GM10266 (cell line): ENCODE measurements at regions not wholly inside any gene's neighbourhood (a gene's known extent, or its start where the extent isn't known, plus 50 kb on each side); places are given as distances from the start of the nearest gene placed in this dataset.

ENCODE experiments used
- DNase-seq: peaks from one replicate; pipeline ENCODE4 v3.0.0; 2012; ENCODE audit errors: extremely low spot score
- TF ChIP-seq, protein P1 (sequence below): IDR thresholded peaks from 2 replicates; pipeline ENCODE4 v1.5.1; 2012; ENCODE audit warnings: mild to moderate bottlenecking, low read depth; ENCODE audit not compliant: control insufficient read depth, insufficient read depth; ENCODE audit errors: missing control alignments

DNA sequence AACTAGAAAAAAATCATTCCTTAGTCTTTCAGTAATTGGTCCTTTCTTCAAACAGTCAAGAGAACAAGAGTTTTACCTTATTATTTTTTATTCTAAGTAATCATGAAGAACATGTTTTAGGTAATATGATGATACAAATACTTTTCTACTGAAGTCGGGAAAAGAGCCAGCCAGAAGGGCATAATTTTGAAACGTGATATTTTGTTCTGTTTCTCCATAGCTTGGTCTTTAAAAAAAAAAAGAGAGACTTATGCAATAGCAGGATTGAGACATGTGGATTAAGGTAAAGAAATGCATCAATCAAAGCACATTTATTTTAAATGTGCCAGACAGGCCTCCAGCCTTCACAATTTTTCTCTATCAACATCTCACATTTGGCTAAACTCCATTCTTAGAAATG is 1016.8 kb downstream of the CNTNAP5 start:
- TF ChIP-seq, protein P1, sequence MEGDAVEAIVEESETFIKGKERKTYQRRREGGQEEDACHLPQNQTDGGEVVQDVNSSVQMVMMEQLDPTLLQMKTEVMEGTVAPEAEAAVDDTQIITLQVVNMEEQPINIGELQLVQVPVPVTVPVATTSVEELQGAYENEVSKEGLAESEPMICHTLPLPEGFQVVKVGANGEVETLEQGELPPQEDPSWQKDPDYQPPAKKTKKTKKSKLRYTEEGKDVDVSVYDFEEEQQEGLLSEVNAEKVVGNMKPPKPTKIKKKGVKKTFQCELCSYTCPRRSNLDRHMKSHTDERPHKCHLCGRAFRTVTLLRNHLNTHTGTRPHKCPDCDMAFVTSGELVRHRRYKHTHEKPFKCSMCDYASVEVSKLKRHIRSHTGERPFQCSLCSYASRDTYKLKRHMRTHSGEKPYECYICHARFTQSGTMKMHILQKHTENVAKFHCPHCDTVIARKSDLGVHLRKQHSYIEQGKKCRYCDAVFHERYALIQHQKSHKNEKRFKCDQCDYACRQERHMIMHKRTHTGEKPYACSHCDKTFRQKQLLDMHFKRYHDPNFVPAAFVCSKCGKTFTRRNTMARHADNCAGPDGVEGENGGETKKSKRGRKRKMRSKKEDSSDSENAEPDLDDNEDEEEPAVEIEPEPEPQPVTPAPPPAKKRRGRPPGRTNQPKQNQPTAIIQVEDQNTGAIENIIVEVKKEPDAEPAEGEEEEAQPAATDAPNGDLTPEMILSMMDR: no peak
- no peak for DNase-seq

DNA sequence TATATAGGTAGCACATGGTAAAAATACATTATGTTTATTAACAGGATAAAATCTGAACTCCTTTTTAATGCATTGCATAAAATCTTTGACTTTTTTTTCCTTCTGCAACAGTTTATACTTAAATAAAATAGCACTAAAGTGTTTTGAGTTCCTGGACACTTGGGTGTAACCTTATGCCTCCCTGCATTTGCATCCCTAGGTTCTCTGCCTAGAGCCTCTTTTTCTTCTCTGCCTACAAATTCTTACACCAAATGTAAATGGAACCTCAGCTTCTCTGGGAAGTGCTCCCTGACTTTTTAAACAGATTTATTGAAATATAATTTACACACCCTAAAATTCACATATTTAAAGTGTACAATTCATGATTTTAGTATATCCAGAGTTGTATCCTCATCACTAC is 1017.6 kb downstream of the CNTNAP5 start:
- no peak for DNase-seq

DNA sequence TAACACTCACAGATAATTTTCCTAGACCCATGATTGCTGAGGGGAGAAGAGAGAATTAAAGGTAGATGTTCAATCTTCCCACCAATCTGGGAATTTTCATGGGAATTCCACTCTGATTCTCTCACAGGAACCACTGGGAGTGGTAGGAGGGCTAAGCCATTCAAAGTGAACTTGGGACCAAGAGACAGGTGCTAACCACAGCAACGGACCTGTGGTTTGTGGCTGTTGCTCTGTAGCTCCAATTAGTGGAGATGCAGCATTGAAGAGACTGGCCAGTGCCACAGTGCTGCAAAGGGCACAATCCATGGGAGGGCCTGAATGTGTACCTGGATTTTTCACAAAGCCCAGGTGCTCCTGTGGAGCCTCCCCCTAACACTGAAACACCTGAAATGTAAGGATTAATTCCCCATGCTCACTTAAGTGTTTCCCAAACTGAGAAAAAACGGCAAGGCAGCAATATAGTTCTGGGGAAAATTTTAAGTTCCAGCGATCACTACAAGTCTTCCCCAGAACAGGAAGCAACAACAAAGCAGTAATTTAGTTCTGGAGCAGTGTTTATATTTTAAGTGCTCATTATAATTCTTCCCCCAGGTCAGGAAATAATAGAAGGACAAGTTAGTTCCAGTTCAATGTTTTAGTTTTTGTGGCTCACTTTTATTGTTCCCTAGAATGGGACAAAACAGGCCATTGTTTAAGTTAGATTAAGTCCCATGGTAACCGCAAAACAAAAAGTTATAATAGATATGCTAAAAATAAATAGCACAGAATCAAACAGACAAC is 1045.8 kb downstream of the CNTNAP5 start:
- TF ChIP-seq, protein P1: no peak
- DNase-seq: no peak

More for the DNA sequence above, 1017.6 kb downstream of the CNTNAP5 start:
- TF ChIP-seq, protein P1: no peak

DNA sequence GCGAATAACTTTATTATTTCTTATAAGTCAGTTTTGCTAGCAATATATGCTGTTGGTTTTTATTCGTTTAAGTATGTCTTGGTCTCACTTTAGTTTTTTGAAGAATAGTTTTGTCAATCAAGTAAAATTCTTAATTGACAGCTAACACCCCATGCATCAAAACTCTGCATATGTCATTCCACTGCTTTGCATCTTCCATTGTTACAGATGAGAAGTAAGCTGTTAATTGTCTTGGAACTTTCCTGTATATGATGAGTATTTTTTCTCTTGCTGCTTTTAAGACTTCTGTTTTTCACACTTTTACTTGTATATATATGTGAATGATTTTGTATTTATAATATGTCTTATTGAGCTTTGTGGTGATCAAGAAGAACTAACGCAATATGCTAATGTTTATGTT is 1048.4 kb downstream of the CNTNAP5 start:
- TF ChIP-seq, protein P1: no peak
- no peak for DNase-seq

DNA sequence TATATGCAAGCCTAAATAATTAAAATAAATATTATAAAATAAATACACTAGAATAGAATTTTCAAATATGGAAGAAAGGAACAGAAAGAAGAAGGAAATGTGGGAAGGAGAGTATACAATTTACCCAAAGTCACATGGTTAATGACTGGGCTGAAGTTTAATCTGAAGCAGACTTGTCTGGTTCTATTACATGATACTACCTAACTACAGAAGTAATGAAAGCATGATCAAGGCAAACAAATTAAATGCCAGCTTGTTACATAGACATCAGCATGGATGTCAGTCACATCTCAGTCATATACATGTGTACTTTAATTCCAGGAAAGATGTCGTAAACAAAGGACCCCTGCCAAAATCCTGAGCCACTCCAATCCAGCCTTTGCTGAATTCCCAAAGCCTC is 1060.8 kb downstream of the CNTNAP5 start:
- TF ChIP-seq, protein P1: no peak

DNA sequence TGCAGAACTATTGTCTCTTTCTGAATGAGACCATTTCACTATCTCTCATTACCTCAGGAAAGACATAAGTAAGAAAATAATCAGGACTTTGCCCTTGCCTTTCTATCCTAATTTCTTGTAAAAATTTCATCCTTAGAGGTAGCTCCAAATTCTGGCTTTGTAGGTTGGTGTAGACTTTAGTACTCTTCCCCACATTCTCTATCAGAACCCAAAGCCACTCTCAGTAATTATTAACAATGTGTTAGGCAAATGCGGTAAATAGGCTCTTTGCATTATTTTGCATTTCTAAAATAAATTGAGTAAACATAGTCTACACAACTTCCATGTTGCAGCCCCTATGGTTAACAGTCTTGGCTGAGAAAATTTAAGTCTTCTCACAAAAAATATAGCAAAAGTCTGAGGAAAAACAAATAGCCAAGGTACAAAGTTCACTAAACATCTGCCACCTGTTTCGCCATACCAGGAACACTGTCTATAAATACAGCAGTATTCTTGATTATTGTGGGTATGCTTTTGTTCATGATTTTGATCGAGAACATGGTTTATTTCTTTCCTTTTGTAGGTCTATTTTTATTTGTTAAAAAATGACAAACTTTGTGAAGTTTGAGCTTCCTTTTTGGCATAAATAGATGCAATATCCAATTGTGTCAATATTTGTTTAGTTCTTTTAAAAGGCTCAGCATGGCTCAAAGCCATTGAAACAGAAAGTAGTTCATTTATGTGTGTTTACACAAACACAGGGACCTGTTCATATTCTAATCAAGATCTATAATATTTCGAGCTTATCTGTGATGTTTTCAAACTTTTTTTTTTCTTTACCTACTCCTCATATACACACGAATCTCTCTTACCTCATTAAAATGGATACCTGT is 1061.5 kb downstream of the CNTNAP5 start:
- TF ChIP-seq, protein P1: no peak
- DNase-seq: no peak

More for the DNA sequence above, 1060.8 kb downstream of the CNTNAP5 start:
- DNase-seq: no peak
